DOHH2 (cell line): ENCODE measurements at regions not wholly inside any gene's neighbourhood (a gene's known extent, or its start where the extent isn't known, plus 50 kb on each side); places are given as distances from the start of the nearest gene placed in this dataset.

Experiments used
- CTCF ChIP-seq: fragments of 200-600 bp; sonication (generic); IDR thresholded peaks from one replicate; pipeline ENCODE4 v1.5.1; 2014; ENCODE audit warnings: antibody characterized with exemption, mild to moderate bottlenecking, low read depth, low read length; ENCODE audit not compliant: poor library complexity, severe bottlenecking
- EZH2phosphoT487 ChIP-seq: fragments of 200-600 bp; sonication (generic); IDR thresholded peaks from 2 replicates; pipeline ENCODE4 v1.6.1; 2017; ENCODE audit warnings: borderline replicate concordance, mild to moderate bottlenecking, antibody characterized with exemption, low read length, moderate library complexity, mixed read lengths

- no peak for TF ChIP-seq CTCF
- TF ChIP-seq EZH2phosphoT487 = no peak
These were observed 268.0 kb downstream of the TGFB2 start for GRCh38 chr1:218613105-218613504.
